NCI-H446 (cell line): ENCODE measurements at regions not wholly inside any gene's neighbourhood (a gene's known extent, or its start where the extent isn't known, plus 50 kb on each side); places are given as distances from the start of the nearest gene placed in this dataset.

ENCODE experiments used
- DNase-seq, 2 experiments: peaks; one replicate each; lab custom pipeline; 2025; lab: John Stamatoyannopoulos, UW

DNA sequence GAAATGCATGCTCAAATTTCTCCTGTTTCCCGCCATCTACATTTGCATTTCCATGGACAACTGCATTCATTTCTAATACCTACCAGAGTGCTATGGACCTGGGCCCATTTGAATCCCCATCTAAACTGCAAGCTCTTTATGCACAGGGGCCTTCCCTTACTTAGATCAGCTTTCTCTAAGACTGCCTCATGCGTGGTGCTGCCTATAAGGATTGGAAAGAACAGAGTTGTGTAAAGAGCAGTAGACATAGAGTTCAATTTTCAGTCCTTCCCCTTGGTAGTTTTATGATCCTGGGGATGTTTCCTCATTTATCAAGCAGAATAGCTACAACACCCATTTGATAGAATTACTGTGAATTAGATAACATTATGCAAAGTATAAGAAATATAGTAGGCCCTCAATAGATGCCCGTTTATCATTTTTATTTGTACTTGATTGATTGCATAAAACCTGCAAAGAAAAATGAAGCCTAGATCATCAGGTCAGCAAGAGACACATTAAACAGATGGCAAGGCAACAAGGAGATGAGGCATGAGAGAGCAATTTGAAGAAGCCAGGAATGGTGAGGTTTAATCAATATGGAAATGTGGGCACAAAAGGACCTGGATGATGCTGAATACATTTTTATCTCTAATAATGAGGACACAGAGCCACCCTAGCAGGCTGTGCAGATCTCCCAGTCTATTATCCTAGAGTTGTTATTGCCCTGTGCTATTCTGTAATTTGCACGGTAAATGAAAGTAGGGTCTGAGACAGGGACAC, 359.7 kb downstream of the FAM181B start:
- DNase-seq, result no peak

DNA sequence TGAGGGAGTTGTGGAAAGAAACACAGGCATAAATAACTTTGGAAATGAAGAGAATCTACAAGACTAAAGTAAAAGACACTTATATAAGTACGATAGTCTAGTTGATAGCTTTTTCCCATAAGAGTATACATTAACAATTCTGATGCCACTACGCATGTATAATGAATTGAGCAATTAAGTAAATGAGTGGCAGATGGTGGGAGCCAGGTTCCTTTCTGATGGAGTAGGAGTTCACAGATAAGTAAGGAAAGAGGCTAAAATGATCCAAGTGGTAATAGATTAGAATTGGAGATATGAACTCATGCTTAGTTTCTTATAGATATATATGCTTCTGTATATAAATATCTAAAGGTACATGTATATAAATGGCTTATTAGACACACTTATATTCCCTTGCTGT, 368.3 kb downstream of the FAM181B start:
- no peak for DNase-seq

- peak in 1 of 2 experiments; percentile 21 for DNase-seq
Observed at GRCh38 chr11:82356316-82356715, 377.3 kb downstream of the FAM181B start.

DNA sequence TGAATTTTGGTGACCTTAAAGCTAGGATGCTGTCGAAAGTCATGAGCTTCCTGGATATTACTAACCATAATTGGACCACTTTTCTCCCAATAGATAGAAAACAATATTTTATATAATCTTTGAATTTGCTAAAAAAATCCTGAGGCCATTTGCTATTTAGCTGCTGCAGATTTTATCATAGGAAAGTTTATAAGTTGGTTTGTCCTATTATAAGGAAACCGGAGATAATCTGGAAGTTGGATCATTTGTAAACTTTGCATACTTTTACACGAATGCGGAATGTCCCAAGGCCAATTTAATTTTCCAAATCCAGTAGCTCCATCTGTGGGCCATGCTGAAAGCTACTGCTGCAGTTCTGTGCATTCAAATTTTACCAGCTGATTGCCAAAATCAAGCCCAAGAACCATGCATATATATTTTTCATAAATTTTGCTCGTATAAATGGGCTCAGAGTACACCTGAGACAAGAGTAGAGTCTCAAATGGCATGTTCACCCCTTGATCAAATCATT, 378.3 kb downstream of the FAM181B start:
- peak in 1 of 2 experiments; percentile 17 for DNase-seq

- DNase-seq, result no peak
Observed at GRCh38 chr11:82326853-82327252, 406.8 kb downstream of the FAM181B start.

- DNase-seq, result peak; percentile 78 to 86
Observed at GRCh38 chr11:82321206-82321605, 412.5 kb downstream of the FAM181B start.

DNA sequence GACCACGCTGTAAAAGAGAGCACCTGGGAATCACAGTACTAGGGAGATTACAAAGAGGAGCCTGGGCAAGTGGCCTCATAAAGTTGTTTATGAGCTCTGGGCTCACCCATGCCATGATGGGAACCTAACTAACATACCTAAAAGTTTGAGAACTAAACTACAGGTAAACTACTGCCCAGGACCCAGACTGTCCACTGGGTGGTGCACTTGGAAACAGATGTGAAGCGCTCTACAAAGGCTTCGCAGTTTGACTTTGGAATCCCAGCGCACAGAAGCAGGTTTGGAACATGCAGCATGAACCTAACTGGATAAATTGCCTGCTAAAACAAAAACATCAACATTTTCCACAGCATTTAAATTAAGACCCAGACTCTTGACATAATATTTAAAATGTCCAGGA, 418.6 kb downstream of the FAM181B start:
- DNase-seq, result peak in 1 of 2 experiments; percentile 19

DNA sequence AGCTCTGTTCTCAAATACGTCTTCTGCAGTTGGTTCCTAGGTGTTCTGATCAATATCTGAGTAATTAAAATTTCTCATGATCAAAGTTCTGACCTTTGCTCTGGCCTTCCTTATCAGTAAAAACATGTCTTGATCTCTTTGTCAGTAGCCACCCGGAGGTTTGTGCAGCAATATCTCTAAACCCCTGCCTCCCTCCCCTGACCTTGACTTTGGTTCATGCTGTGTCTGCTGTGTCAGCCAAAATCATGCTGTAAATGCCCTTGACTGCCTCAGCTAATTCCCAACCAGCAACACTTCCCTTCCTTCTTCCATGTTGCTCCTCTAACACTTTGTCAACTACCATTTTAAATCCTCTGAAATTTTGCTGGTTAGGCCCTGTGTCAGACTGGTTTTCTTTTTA, 424.7 kb downstream of the FAM181B start:
- no peak for DNase-seq

DNA sequence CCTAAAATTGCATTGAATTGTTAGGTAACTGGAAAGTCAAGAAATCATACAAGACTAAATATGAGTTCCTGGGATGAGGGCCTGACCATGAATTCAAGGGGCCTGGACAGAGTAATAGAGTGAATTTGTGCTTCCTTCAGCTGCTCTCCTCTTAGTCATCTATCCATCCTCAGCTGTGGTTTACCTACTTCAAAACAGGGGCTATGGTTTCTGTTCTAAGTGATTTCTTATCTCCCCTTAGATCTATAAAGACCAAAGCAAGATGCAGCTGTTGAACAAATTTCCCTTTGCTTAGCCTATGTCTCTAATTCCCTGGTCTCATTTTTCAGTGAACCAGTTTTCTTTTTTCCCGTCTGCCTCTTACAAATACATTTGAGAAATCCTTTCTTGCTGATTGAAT, 428.5 kb downstream of the FAM181B start:
- no peak for DNase-seq

- DNase-seq, result peak; percentile 79 to 91
Observed at GRCh38 chr11:82303671-82304070, 430.0 kb downstream of the FAM181B start.

- DNase-seq, result no peak
Observed at GRCh38 chr11:82288471-82288870, 445.2 kb downstream of the FAM181B start.

- peak in 1 of 2 experiments; percentile 70 for DNase-seq
Observed at GRCh38 chr11:82270870-82271269, 462.8 kb downstream of the FAM181B start.

DNA sequence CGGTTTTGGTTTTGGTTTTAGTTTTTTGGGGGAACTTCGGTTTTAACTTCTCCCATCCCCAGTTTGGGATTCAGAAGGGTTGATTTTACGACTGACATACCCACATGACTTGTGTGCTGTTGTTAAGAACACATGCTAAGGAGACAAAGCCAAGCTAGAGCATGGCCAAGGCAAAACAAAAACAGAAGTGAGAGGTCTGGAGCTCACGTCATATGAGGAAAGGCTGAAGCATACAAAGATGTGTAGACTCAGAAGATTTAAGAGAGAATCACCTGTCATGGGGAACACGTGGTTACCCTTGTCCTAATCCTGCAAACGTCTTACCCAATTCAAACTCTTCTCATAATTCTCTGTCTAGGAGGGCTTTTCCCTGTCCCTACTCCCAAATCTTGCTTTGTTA, 465.0 kb downstream of the FAM181B start:
- DNase-seq, result no peak

- DNase-seq, result no peak
Observed at GRCh38 chr11:82267186-82267585, 466.5 kb downstream of the FAM181B start.

DNA sequence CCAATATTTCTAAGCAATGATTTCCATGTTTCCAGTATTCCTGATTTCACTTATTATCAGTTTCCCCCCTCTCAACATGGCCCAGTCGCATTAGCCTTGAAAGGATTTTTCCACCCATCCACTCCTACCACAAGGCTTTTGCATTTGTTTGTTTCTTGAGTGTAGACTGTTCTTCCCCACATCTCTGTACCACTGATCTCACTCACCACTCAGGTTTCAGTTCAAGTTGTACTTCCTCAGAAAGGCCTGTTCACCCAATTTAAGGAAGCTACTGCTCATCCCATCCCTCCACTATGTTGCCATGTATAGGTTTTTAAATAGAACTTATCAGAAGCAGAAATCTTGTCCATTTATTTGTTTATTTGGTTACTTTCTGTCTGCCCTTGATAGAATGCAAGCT, 472.3 kb downstream of the FAM181B start:
- no peak for DNase-seq

GRCh38 chr11:82250047-82250446, 483.6 kb downstream of the FAM181B start:
- DNase-seq, result no peak

DNA sequence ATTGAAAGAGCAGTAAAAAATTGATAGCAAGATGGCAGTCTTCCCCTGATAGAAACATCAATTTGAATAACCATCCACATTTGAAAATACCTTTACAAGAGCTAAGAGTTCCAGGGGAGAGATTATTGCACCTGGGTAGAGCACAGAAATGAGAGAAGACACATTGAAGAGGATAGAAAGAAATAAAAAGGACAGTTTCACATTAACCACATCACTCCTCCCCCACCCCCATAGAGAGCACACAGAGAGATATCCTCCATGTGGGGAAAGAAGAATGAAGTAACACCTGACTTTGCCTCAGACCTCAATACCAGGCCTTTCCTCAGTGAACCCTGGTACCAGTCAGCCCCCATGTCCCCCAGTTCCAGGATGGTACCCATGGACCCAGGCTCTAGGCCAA, 486.7 kb downstream of the FAM181B start:
- DNase-seq, result no peak

- no peak for DNase-seq
Observed at GRCh38 chr11:82239498-82239897, 494.2 kb downstream of the FAM181B start.

- DNase-seq, result peak in 1 of 2 experiments; percentile 13
Observed at GRCh38 chr11:82234256-82234655, 499.4 kb downstream of the FAM181B start.

DNA sequence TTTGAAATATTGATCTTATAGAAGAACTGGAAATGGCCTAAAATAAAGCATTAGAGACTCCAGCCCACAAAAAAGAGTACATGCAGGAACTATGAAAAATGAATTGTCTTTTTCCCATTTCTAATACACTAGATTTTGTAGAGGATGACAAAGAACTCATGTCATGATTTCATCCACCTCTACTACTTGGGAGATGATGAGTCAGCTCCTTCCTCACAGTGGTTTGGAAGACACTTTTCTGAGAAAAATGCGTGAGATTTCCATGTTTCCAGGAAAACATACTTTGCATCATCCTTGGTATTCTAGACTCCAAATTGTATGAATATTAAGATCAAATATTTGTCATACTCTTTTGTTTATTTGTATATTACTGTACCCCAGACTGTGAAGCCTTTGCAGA, 500.5 kb downstream of the FAM181B start:
- DNase-seq, result no peak

- peak; percentile 55 to 65 for DNase-seq
Observed at GRCh38 chr11:82229341-82229740, 504.3 kb downstream of the FAM181B start.

- no peak for DNase-seq
Observed at GRCh38 chr11:82225930-82226329, 507.7 kb downstream of the FAM181B start.

GRCh38 chr11:82225502-82225901, 508.2 kb downstream of the FAM181B start:
- no peak for DNase-seq
